ENCODE measurements at regions not wholly inside any gene's neighbourhood (a gene's known extent, or its start where the extent isn't known, plus 50 kb on each side); places are given as distances from the start of the nearest gene placed in this dataset.

GRCh38 chr3:28738425-28738824, 389.8 kb upstream of the AZI2 start:
- Histone ChIP-seq H3K9me3 (ENCODE audit: control insufficient read depth in 1 of 2, insufficient read depth in 1 of 2, low read length in 2 of 2) (peaks cover 5 to 7% of the 10 kb centered on the region in 2 experiments), H3K4me3 (ENCODE audit: low read length) (no peak overlapping the region), H3K27ac (ENCODE audit: low read depth in 1 of 2, low read length in 2 of 2) (no peak overlapping the region), H3K36me3 (ENCODE audit: insufficient read depth, low read length) (no peaks in the 10 kb centered on the region), H3K4me1 (ENCODE audit: insufficient read depth, low read length) (no peaks in the 10 kb centered on the region), H3K27me3 (ENCODE audit: control insufficient read depth in 1 of 2, insufficient read depth in 2 of 2, low read length in 2 of 2) (no peaks in the 10 kb centered on the region)
- intact Hi-C loops (cut with DNase I, micrococcal nuclease): no loop called here
- H3K4me3 Mint-ChIP-seq: no peak overlapping the region
- no peaks in the 10 kb centered on the region for H3K4me1 Mint-ChIP-seq (ENCODE audit: low read depth)
- H3K36me3 Mint-ChIP-seq (ENCODE audit: low read depth): no peaks in the 10 kb centered on the region
- DNase-seq (no peak), ATAC-seq (ENCODE audit: poor library complexity) (no peak)
- H3K9me3 Mint-ChIP-seq: peaks cover 10% of the 10 kb centered on the region
- POLR2A ChIA-PET: no interaction called here
- TF ChIP-seq CTCF (IDR thresholded peaks at IDR 0.05): no peak
- CTCF ChIA-PET: no interaction called here
- H3K27ac Mint-ChIP-seq: no peak overlapping the region
- no peaks in the 10 kb centered on the region for H3K27me3 Mint-ChIP-seq

- Mint-ChIP-seq H3K27ac (no peak overlapping the region), H3K4me3 (no peak overlapping the region), H3K4me1 (ENCODE audit: low read depth) (no peaks in the 10 kb centered on the region), H3K27me3 (no peaks in the 10 kb centered on the region), H3K36me3 (ENCODE audit: low read depth) (no peaks in the 10 kb centered on the region), H3K9me3 (peaks cover 5% of the 10 kb centered on the region)
- TF ChIP-seq CTCF (IDR thresholded peaks at IDR 0.05): no peak
- DNase-seq (no peak), ATAC-seq (ENCODE audit: poor library complexity) (no peak)
- intact Hi-C loops (cut with DNase I, micrococcal nuclease): no loop called here
- peaks cover 5 to 7% of the 10 kb centered on the region in 2 experiments for H3K9me3 ChIP-seq (ENCODE audit: control insufficient read depth in 1 of 2, insufficient read depth in 1 of 2, low read length in 2 of 2)
- CTCF ChIA-PET: no interaction called here
- H3K4me3 ChIP-seq (ENCODE audit: low read length): no peak overlapping the region
- no peaks in the 10 kb centered on the region for H3K4me1 ChIP-seq (ENCODE audit: insufficient read depth, low read length)
- H3K36me3 ChIP-seq (ENCODE audit: insufficient read depth, low read length): no peaks in the 10 kb centered on the region
- H3K27me3 ChIP-seq (ENCODE audit: control insufficient read depth in 1 of 2, insufficient read depth in 2 of 2, low read length in 2 of 2): no peaks in the 10 kb centered on the region
- no peak overlapping the region for H3K27ac ChIP-seq (ENCODE audit: low read depth in 1 of 2, low read length in 2 of 2)
- POLR2A ChIA-PET: no interaction called here
Observed at GRCh38 chr3:28739647-28740046, 391.0 kb upstream of the AZI2 start.

GRCh38 chr3:28743271-28743670, 394.6 kb upstream of the AZI2 start:
- H3K36me3 Mint-ChIP-seq (ENCODE audit: low read depth): no peaks in the 10 kb centered on the region
- H3K4me1 Mint-ChIP-seq (ENCODE audit: low read depth): no peaks in the 10 kb centered on the region
- peaks cover 4% of the 10 kb centered on the region for H3K9me3 Mint-ChIP-seq
- H3K27me3 Mint-ChIP-seq: no peaks in the 10 kb centered on the region
- DNase-seq: no peak
- no peak overlapping the region for H3K27ac Mint-ChIP-seq
- no peaks in the 10 kb centered on the region for H3K27me3 ChIP-seq (ENCODE audit: control insufficient read depth in 1 of 2, insufficient read depth in 2 of 2, low read length in 2 of 2)
- no peak overlapping the region for H3K4me3 ChIP-seq (ENCODE audit: low read length)
- CTCF ChIA-PET: interaction anchor here (1.7 kb wide), 1 partner anchor 9 kb away, joined by 5 read pairs; no protein-coding TSS in a partner anchor
- H3K27ac ChIP-seq (ENCODE audit: low read depth in 1 of 2, low read length in 2 of 2): no peak overlapping the region
- no peak for ATAC-seq (ENCODE audit: poor library complexity)
- POLR2A ChIA-PET: no interaction called here
- no peaks in the 10 kb centered on the region for H3K9me3 ChIP-seq (ENCODE audit: control insufficient read depth in 1 of 2, insufficient read depth in 1 of 2, low read length in 2 of 2)
- no peaks in the 10 kb centered on the region for H3K4me1 ChIP-seq (ENCODE audit: insufficient read depth, low read length)
- H3K36me3 ChIP-seq (ENCODE audit: insufficient read depth, low read length): no peaks in the 10 kb centered on the region
- intact Hi-C loops (cut with DNase I, micrococcal nuclease): no loop called here
- TF ChIP-seq CTCF (IDR thresholded peaks at IDR 0.05): no peak
- H3K4me3 Mint-ChIP-seq: no peak overlapping the region
